Left lung (tissue), 4 donors: ENCODE measurements at regions not wholly inside any gene's neighbourhood (a gene's known extent, or its start where the extent isn't known, plus 50 kb on each side); places are given as distances from the start of the nearest gene placed in this dataset.

ENCODE experiments used
- ATAC-seq: fragments of 200-7000 bp; cut with Tn5 transposase; one replicate; pipeline ENCODE4 v1.9.1; 2020; ENCODE audit warnings: moderate library complexity
- DNase-seq, 4 donors: peaks; one replicate each; pipeline ENCODE4 v3.0.0-alpha.2; 2013 to 2020
- H3K27ac ChIP-seq, 2 donors: fragments of 200-600 bp; sonication (generic) in 1 of 2; one replicate each; pipeline versions ENCODE4 v1.5.0 to v1.8.0; 2020 to 2021
- H3K27me3 ChIP-seq, 2 donors: fragments of 200-600 bp; sonication (generic) in 1 of 2; one replicate each; pipeline versions ENCODE4 v1.5.0 to v1.8.0; 2020 to 2021
- H3K36me3 ChIP-seq, 2 donors: fragments of 200-600 bp; sonication (generic) in 1 of 2; one replicate each; pipeline versions ENCODE4 v1.5.0 to v1.8.0; 2020 to 2021
- H3K4me1 ChIP-seq, 2 donors: fragments of 200-600 bp; one replicate each; pipeline ENCODE4 v1.8.0; 2021
- H3K4me3 ChIP-seq, 2 donors: fragments of 200-600 bp; sonication (generic) in 1 of 2; one replicate each; pipeline versions ENCODE4 v1.5.0 to v1.8.0; 2020 to 2021; ENCODE audit warnings: mild to moderate bottlenecking in 1 of 2
- H3K9me3 ChIP-seq, 2 donors: fragments of 200-600 bp; sonication (generic) in 1 of 2; one replicate each; pipeline versions ENCODE4 v1.5.0 to v1.8.0; 2020 to 2021
- intact Hi-C, 2 donors: fragments of 100-400 bp; cut with DNase I; formaldehyde crosslinking; loops; one replicate each; pipeline versions ENCODE4 v1.11.2 to v1.14.2; 2022
- TF ChIP-seq, protein P1 (sequence below), 2 donors: fragments of 200-600 bp; sonication (generic) in 1 of 2; IDR thresholded peaks; one replicate each; pipeline versions ENCODE4 v1.5.0 to v1.8.0; 2021; ENCODE audit warnings: antibody characterized with exemption in 2 of 2
- donor health status: DM: no; HTN: yes; CAD: no.
- donor health status: DM: no; HTN: no; CAD: no.

DNA sequence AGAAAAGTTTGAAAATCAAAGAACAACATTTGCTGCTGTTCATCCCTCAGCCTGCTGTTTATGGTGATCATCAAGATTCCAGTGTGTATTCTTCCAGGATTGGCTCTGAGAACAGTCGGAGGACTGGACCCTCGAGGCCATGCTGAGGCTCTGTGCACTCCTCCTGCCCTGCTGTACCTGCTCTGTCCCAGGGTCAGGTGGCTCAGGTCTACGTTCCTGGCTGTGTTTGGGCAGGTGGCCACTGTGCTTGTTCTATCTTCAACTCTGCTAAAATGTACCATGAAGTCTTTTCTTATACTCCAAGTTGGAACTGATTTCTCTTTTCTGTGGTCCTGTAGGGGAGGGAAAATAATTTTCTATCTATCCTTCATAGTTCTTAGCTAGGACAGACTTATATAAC is 175.9 kb downstream of the RWDD3 start:
- no peaks in the 10 kb centered on the region for H3K4me1 ChIP-seq
- no peaks in the 10 kb centered on the region for H3K9me3 ChIP-seq
- ATAC-seq: no peak
- TF ChIP-seq, protein P1, sequence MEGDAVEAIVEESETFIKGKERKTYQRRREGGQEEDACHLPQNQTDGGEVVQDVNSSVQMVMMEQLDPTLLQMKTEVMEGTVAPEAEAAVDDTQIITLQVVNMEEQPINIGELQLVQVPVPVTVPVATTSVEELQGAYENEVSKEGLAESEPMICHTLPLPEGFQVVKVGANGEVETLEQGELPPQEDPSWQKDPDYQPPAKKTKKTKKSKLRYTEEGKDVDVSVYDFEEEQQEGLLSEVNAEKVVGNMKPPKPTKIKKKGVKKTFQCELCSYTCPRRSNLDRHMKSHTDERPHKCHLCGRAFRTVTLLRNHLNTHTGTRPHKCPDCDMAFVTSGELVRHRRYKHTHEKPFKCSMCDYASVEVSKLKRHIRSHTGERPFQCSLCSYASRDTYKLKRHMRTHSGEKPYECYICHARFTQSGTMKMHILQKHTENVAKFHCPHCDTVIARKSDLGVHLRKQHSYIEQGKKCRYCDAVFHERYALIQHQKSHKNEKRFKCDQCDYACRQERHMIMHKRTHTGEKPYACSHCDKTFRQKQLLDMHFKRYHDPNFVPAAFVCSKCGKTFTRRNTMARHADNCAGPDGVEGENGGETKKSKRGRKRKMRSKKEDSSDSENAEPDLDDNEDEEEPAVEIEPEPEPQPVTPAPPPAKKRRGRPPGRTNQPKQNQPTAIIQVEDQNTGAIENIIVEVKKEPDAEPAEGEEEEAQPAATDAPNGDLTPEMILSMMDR (IDR thresholded peaks at IDR 0.05): no peak
- H3K36me3 ChIP-seq: no peaks in the 10 kb centered on the region
- intact Hi-C loops: no loop called here
- no peak overlapping the region for H3K27ac ChIP-seq
- DNase-seq: no peak
- no peaks in the 10 kb centered on the region for H3K27me3 ChIP-seq
- H3K4me3 ChIP-seq: no peak overlapping the region

GRCh38 chr1:95415146-95415545 is 181.1 kb downstream of the RWDD3 start:
- no peak for DNase-seq
- no peaks in the 10 kb centered on the region for H3K9me3 ChIP-seq
- H3K36me3 ChIP-seq: no peaks in the 10 kb centered on the region
- H3K27me3 ChIP-seq: no peaks in the 10 kb centered on the region
- H3K4me1 ChIP-seq: no peaks in the 10 kb centered on the region
- TF ChIP-seq, protein P1 (IDR thresholded peaks at IDR 0.05): no peak
- intact Hi-C loops: no loop called here
- H3K27ac ChIP-seq: no peak overlapping the region
- ATAC-seq: no peak
- H3K4me3 ChIP-seq: no peak overlapping the region

GRCh38 chr1:95426772-95427171 is 192.8 kb downstream of the RWDD3 start:
- Histone ChIP-seq H3K27ac (no peak overlapping the region), H3K36me3 (no peaks in the 10 kb centered on the region), H3K27me3 (no peaks in the 10 kb centered on the region), H3K4me1 (no peaks in the 10 kb centered on the region), H3K9me3 (no peaks in the 10 kb centered on the region), H3K4me3 (no peak overlapping the region)
- TF ChIP-seq, protein P1 (IDR thresholded peaks at IDR 0.05): no peak
- no peak for DNase-seq
- ATAC-seq: no peak
- intact Hi-C loops: no loop called here

DNA sequence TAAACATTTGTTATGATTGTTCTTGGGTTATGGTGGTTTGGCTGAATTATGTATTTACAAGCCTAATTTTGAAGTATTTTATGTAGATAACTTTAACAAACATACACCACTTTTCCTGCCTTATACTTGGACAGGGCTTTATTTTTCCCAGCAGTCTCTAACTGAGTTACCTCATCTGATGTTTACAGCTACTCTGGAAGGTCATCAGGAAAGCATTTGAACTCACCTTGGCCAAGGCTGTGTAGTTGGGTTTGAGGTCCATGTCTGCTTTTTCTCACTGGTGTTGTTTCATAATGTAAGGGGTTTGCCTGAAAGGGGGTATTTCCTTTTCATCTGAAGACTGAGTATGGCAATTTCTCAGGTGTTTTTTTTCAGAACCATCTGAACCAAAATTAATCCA is 193.5 kb downstream of the RWDD3 start:
- no peaks in the 10 kb centered on the region for H3K36me3 ChIP-seq
- ATAC-seq (no peak), DNase-seq (no peak)
- TF ChIP-seq, protein P1 (IDR thresholded peaks at IDR 0.05): no peak
- no peak overlapping the region for H3K4me3 ChIP-seq
- no peak overlapping the region for H3K27ac ChIP-seq
- intact Hi-C loops: no loop called here
- no peaks in the 10 kb centered on the region for H3K27me3 ChIP-seq
- H3K9me3 ChIP-seq: no peaks in the 10 kb centered on the region
- no peaks in the 10 kb centered on the region for H3K4me1 ChIP-seq

DNA sequence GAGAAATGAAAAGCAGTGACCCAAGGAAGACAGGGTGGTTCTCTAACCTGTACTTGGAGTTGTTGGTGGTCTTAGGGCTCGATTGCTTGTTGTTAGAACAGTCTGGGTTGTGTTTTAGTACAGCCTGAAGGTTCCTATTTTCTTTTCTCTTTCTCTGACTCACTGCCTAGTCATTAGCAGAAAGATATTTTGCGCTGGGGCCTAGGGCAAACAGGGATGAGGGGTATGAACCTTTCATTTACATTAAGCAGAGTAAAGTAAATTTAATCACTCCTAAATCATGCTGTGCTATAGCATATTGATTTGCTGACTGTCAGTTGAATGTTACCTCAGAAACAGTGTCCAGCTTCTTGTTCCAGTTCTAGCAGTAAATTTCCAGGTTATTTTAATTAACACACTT is 197.2 kb downstream of the RWDD3 start:
- intact Hi-C loops: no loop called here
- Histone ChIP-seq H3K27ac (no peak overlapping the region), H3K4me1 (no peaks in the 10 kb centered on the region), H3K36me3 (no peaks in the 10 kb centered on the region), H3K4me3 (no peak overlapping the region), H3K9me3 (no peaks in the 10 kb centered on the region), H3K27me3 (no peaks in the 10 kb centered on the region)
- ATAC-seq (no peak), DNase-seq (no peak)
- TF ChIP-seq, protein P1 (IDR thresholded peaks at IDR 0.05): no peak
